ENCODE measurements at regions not wholly inside any gene's neighbourhood (a gene's known extent, or its start where the extent isn't known, plus 50 kb on each side); places are given as distances from the start of the nearest gene placed in this dataset.

DNA sequence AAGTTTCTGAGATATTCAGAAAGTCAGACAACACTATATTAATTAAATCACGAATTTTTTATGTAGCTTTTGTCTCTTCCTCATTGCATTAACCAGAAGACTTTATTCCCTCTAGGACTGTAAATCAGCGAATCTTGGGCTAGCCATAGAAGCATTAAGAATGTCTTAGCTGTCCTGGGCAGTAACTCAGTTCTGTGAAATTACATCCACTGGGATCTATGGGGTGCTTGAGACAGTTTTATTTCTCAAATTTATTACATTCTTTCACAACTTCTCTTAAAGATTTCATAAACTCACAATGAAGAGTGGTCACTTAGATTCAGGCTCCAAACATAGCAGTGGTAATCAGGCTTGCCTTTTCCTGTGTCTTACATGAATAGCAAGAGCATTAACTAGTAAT, 1153.4 kb downstream of the CDH8 start:
- TF ChIP-seq, protein P1, sequence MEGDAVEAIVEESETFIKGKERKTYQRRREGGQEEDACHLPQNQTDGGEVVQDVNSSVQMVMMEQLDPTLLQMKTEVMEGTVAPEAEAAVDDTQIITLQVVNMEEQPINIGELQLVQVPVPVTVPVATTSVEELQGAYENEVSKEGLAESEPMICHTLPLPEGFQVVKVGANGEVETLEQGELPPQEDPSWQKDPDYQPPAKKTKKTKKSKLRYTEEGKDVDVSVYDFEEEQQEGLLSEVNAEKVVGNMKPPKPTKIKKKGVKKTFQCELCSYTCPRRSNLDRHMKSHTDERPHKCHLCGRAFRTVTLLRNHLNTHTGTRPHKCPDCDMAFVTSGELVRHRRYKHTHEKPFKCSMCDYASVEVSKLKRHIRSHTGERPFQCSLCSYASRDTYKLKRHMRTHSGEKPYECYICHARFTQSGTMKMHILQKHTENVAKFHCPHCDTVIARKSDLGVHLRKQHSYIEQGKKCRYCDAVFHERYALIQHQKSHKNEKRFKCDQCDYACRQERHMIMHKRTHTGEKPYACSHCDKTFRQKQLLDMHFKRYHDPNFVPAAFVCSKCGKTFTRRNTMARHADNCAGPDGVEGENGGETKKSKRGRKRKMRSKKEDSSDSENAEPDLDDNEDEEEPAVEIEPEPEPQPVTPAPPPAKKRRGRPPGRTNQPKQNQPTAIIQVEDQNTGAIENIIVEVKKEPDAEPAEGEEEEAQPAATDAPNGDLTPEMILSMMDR (conservative IDR thresholded peaks at IDR 0.05; ENCODE audit: control insufficient read depth, insufficient read depth, low read depth, low read length) = no peak
- no peak for DNase-seq (ENCODE audit: low read depth)
- no peak overlapping the region for H3K4me3 ChIP-seq (ENCODE audit: control insufficient read depth, low read depth, low read length)

DNA sequence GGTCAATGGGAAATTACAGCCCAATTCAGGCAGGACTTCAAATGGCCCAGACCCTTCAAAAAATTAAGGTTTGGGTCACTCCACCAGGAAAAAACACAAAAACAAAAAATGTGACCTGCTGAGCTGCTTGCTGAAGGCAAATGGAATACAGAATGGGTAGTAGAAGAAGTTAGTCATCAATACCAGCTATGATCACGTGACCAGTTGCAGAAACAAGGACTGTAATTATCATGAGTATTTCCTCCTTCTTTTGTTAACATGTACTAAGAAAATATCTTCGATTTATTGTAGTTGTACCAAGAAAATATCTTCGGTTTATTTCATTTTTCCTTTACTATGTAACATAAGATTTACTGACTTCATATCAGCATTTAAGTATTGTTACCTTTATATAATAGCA, 1183.6 kb downstream of the CDH8 start:
- DNase-seq (ENCODE audit: low read depth) = no peak
- TF ChIP-seq, protein P1 (conservative IDR thresholded peaks at IDR 0.05; ENCODE audit: control insufficient read depth, insufficient read depth, low read depth, low read length) = no peak
- no peak overlapping the region for H3K4me3 ChIP-seq (ENCODE audit: control insufficient read depth, low read depth, low read length)

DNA sequence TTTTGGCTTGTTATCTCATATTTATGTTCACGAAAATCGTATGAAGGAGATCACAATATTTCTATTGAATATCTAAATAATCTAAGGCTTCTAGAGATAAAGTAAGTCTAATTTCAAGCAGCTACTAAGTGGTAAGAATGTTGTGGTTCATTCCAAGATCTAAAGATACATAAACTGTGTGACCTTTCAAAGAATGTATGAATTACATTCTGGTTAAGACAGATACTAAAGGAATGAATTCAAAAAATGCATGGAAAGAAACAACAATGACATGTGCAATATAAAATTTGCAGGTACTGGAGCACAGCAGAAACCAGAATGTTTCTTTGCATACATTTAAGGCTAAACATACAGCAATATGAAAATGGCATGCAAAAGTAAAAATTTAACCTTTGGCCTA, 1214.6 kb downstream of the CDH8 start:
- no peak overlapping the region for H3K4me3 ChIP-seq (ENCODE audit: control insufficient read depth, low read depth, low read length)
- DNase-seq (ENCODE audit: low read depth) = no peak

DNA sequence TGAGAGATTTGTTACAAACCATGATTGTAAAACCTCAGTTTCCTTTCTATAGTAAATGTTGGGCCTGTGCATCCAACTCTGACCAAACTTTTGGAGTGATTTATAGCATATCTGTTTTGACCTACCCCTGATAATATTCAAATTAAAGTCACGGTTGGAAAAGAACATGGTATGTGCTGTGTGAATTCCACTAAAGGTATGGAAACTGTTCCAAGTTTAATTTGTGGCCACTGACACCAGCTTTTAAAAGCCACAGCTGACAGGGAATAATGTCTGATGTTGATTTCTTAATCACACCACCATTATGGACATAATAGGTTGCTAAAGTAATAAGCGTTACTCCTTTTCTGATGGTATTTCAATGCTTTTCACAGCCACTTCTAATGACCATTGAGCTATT, 1215.9 kb downstream of the CDH8 start:
- no peak overlapping the region for H3K4me3 ChIP-seq (ENCODE audit: control insufficient read depth, low read depth, low read length)
- TF ChIP-seq, protein P1 (conservative IDR thresholded peaks at IDR 0.05; ENCODE audit: control insufficient read depth, insufficient read depth, low read depth, low read length) = no peak
- DNase-seq (ENCODE audit: low read depth) = no peak

More for the DNA sequence above, 1214.6 kb downstream of the CDH8 start:
- TF ChIP-seq, protein P1 (conservative IDR thresholded peaks at IDR 0.05; ENCODE audit: control insufficient read depth, insufficient read depth, low read depth, low read length) = no peak

DNA sequence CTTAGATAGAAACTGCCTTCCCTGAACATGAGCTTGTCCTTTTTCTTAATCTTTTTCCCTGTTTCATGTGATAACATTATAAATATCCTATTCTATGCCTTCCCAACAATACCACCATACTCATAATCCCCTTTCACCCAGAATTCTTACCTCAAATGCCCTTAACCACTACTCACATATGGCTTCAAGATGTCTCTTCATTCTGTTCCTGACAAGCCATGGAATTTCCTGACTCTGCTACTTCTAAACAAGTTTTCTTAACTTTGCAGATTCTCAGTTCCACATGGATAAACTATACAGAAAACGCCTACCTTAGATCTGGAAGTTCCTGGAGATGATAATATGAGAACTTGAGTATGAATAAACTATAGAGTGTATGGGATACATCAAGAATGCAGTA, 1217.8 kb downstream of the CDH8 start:
- no peak overlapping the region for H3K4me3 ChIP-seq (ENCODE audit: control insufficient read depth, low read depth, low read length)
- DNase-seq (ENCODE audit: low read depth) = no peak
- TF ChIP-seq, protein P1 (conservative IDR thresholded peaks at IDR 0.05; ENCODE audit: control insufficient read depth, insufficient read depth, low read depth, low read length) = no peak

DNA sequence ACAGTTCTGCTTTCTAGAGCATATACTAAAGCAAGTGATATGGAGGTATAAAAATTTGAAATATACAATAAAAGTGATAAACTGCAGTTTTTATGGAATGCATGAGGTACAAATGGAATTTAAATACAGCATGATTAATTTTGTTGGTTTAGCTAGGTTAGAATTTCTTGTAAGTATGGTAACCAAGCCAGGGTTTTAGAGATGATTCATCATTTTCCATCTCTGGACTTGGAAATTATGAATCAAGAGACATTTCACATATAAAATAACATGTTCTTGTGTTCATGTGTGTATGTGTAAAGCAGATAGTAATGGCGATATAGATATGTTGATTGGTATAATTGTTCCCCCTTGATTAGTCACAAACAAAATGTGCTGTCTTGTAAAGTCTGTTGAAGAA, 1219.8 kb downstream of the CDH8 start:
- H3K4me3 ChIP-seq (ENCODE audit: control insufficient read depth, low read depth, low read length) = no peak overlapping the region
- TF ChIP-seq, protein P1 (conservative IDR thresholded peaks at IDR 0.05; ENCODE audit: control insufficient read depth, insufficient read depth, low read depth, low read length) = no peak
- DNase-seq (ENCODE audit: low read depth) = no peak

DNA sequence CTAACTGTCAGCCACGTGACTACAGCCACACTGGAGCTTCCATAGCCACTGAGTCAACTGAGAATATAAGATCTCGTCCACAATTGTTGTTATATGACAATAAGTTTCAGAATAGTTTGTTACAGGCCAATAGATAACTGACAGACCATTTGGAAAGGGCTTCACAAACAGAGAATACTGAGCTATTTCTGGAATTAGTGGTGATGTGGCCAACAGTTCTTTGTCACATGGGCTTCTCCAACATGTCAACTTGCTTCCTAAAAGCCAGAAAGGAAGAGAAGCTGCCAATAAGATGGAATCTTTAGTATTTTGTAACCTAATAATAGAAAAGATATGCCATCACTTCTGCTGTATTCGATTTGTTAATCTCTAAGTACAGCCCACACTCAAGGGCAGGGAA, 1220.4 kb downstream of the CDH8 start:
- no peak for DNase-seq (ENCODE audit: low read depth)
- TF ChIP-seq, protein P1 (conservative IDR thresholded peaks at IDR 0.05; ENCODE audit: control insufficient read depth, insufficient read depth, low read depth, low read length) = no peak
- H3K4me3 ChIP-seq (ENCODE audit: control insufficient read depth, low read depth, low read length) = no peak overlapping the region
